ENCODE measurements at regions not wholly inside any gene's neighbourhood (a gene's known extent, or its start where the extent isn't known, plus 50 kb on each side); places are given as distances from the start of the nearest gene placed in this dataset.

GRCh38 chr5:153099328-153099727 lies 391.1 kb upstream of the GRIA1 start:
- TF ChIP-seq CTCF (optimal IDR thresholded peaks at IDR 0.05 in 1 of 3, IDR thresholded peaks at IDR 0.05 in 1 of 3, conservative IDR thresholded peaks at IDR 0.05 in 1 of 3; ENCODE audit: extremely low read depth in 1 of 3, insufficient read depth in 2 of 3, low read length in 3 of 3): no peak
- TF ChIP-seq EZH2 (IDR thresholded peaks at IDR 0.05; ENCODE audit: low read length): no peak
